ENCODE measurements at regions not wholly inside any gene's neighbourhood (a gene's known extent, or its start where the extent isn't known, plus 50 kb on each side); places are given as distances from the start of the nearest gene placed in this dataset.

DNA sequence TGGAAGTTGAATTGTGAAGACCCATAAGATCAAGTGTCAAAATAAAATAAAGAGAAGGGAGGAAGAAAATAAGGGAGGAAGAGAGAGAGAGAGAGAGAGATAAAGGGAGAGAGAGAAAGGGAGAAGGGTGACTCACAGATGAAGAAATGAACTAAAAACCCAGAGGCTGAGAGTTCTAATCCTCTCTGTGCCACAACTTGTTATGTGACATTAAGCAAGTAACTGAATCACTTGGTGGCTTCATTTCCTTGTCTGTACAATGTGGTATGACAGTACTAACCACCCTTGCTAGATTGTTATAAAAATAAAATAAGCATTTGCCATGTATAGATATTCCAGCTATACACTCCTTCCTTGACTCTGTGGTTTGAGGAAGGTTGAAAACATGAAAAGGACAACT is 189.0 kb upstream of the FRMD6 start:
- H3K27ac ChIP-seq (ENCODE audit: low read depth), result no peak overlapping the region
- no peak overlapping the region for H3K4me2 ChIP-seq
- no peak overlapping the region for H3K4me3 ChIP-seq
- no peaks in the 10 kb centered on the region for H3K36me3 ChIP-seq (ENCODE audit: insufficient read depth)
- ATAC-seq (no peak), DNase-seq (ENCODE audit: low spot score) (no peak)
- peaks cover 4% of the 10 kb centered on the region; the same call in 2 of the 3 replicates for H3K36me3 Mint-ChIP-seq (ENCODE audit: low read depth)
- H3F3A ChIP-seq (replicated peaks; ENCODE audit: low read depth), result no peaks in the 10 kb centered on the region
- no peak overlapping the region for H3K27ac Mint-ChIP-seq
- peaks cover 7% of the 10 kb centered on the region for H3K9me3 Mint-ChIP-seq
- no peak overlapping the region for H3K4me3 Mint-ChIP-seq
- H3K9me2 ChIP-seq (ENCODE audit: insufficient read depth), result no peaks in the 10 kb centered on the region
- no peaks in the 10 kb centered on the region for H3K4me1 ChIP-seq (ENCODE audit: insufficient read depth)
- H3K27me3 ChIP-seq (ENCODE audit: insufficient read depth), result no peaks in the 10 kb centered on the region
- H3K79me2 ChIP-seq (replicated peaks; ENCODE audit: insufficient read depth), result no peaks in the 10 kb centered on the region
- no peaks in the 10 kb centered on the region for H3K4me1 Mint-ChIP-seq
- H2AFZ ChIP-seq, result no peak overlapping the region
- H3K27me3 Mint-ChIP-seq (ENCODE audit: insufficient read depth, low read depth, poor library complexity), result peaks cover 2% of the 10 kb centered on the region
- no peaks in the 10 kb centered on the region for H4K20me1 ChIP-seq (replicated peaks; ENCODE audit: insufficient read depth)
- no peak for TF ChIP-seq CREB1 (CRISPR knock-in tag; IDR thresholded peaks at IDR 0.05; ENCODE audit: low read depth)

- Histone ChIP-seq H3K27ac (ENCODE audit: low read depth) (no peak overlapping the region), H3K4me2 (no peak overlapping the region), H3K4me3 (no peak overlapping the region), H3K9me2 (ENCODE audit: insufficient read depth) (no peaks in the 10 kb centered on the region), H4K20me1 (replicated peaks; ENCODE audit: insufficient read depth) (no peaks in the 10 kb centered on the region), H3K4me1 (ENCODE audit: insufficient read depth) (no peaks in the 10 kb centered on the region), H3F3A (replicated peaks; ENCODE audit: low read depth) (no peaks in the 10 kb centered on the region), H3K27me3 (ENCODE audit: insufficient read depth) (no peaks in the 10 kb centered on the region), H3K36me3 (ENCODE audit: insufficient read depth) (0 out of 2 replicates have a peak, but pooled peaks cover 1% of the 10 kb centered on the region), H3K79me2 (replicated peaks; ENCODE audit: insufficient read depth) (no peaks in the 10 kb centered on the region), H2AFZ (no peak overlapping the region)
- DNase-seq (ENCODE audit: low spot score), result no peak
- no peaks in the 10 kb centered on the region for H3K4me1 Mint-ChIP-seq
- H3K27ac Mint-ChIP-seq, result no peak overlapping the region
- peaks cover 4% of the 10 kb centered on the region for H3K36me3 Mint-ChIP-seq (ENCODE audit: low read depth)
- peaks cover 12% of the 10 kb centered on the region for H3K9me3 Mint-ChIP-seq
- H3K4me3 Mint-ChIP-seq, result no peak overlapping the region
- peaks cover 4% of the 10 kb centered on the region for H3K27me3 Mint-ChIP-seq (ENCODE audit: insufficient read depth, low read depth, poor library complexity)
- TF ChIP-seq ZNF331 (CRISPR knock-in tag; IDR thresholded peaks at IDR 0.05; ENCODE audit: low read depth) (no peak), JUNB (IDR thresholded peaks at IDR 0.05; ENCODE audit: unreplicated experiment) (no peak), POLR2AphosphoS5 (IDR thresholded peaks at IDR 0.05; ENCODE audit: low read depth) (no peak), NANOG (IDR thresholded peaks at IDR 0.05; ENCODE audit: borderline replicate concordance) (no peak), ETS1 (IDR thresholded peaks at IDR 0.05) (no peak), STAT1 (IDR thresholded peaks at IDR 0.05; ENCODE audit: unreplicated experiment) (no peak), CTCF (conservative IDR thresholded peaks at IDR 0.05; ENCODE audit: low read depth in 2 of 2) (no peak)
- ATAC-seq, result no peak
These were observed 188.2 kb upstream of the FRMD6 start for GRCh38 chr14:51463461-51463860.

DNA sequence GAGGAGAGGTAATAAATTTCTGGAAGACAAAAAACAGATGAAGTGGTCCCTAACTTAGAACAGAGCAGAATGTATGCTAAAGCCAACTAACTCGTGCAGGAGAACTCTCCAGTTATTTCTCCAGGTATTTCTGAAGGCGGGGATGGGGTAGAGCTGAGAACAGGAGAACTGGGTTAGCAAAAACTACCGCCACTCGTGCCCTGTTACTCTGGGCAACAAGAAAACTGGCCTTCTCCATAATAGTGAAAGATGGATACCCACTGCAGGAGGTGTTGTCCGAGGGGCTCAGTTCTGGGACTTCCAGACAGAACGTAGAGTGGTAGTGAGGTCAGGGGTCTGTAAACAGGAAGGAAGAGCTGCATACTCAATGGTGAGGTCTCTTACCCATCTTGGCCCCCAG is 187.3 kb upstream of the FRMD6 start:
- Histone ChIP-seq H3K27me3 (ENCODE audit: insufficient read depth) (no peaks in the 10 kb centered on the region), H3F3A (replicated peaks; ENCODE audit: low read depth) (no peaks in the 10 kb centered on the region), H3K4me1 (ENCODE audit: insufficient read depth) (no peaks in the 10 kb centered on the region), H3K4me3 (no peak overlapping the region), H3K4me2 (no peak overlapping the region), H3K36me3 (ENCODE audit: insufficient read depth) (0 out of 2 replicates have a peak, but pooled peaks cover 4% of the 10 kb centered on the region), H3K27ac (ENCODE audit: low read depth) (no peak overlapping the region), H3K9me2 (ENCODE audit: insufficient read depth) (no peaks in the 10 kb centered on the region), H3K79me2 (replicated peaks; ENCODE audit: insufficient read depth) (no peaks in the 10 kb centered on the region), H4K20me1 (replicated peaks; ENCODE audit: insufficient read depth) (no peaks in the 10 kb centered on the region), H2AFZ (no peak overlapping the region)
- no peak for ATAC-seq
- no peak for DNase-seq (ENCODE audit: low spot score)
- peaks cover 4% of the 10 kb centered on the region for H3K27me3 Mint-ChIP-seq (ENCODE audit: insufficient read depth, low read depth, poor library complexity)
- H3K9me3 Mint-ChIP-seq, result peaks cover 16% of the 10 kb centered on the region
- no peak overlapping the region for H3K27ac Mint-ChIP-seq
- H3K4me1 Mint-ChIP-seq, result no peaks in the 10 kb centered on the region
- H3K36me3 Mint-ChIP-seq (ENCODE audit: low read depth), result peaks cover 7% of the 10 kb centered on the region
- no peak overlapping the region for H3K4me3 Mint-ChIP-seq
- TF ChIP-seq CREB1 (CRISPR knock-in tag; IDR thresholded peaks at IDR 0.05; ENCODE audit: low read depth) (no peak), JUNB (IDR thresholded peaks at IDR 0.05; ENCODE audit: unreplicated experiment) (no peak), REST (IDR thresholded peaks at IDR 0.05; ENCODE audit: unreplicated experiment) (no peak), ETS1 (IDR thresholded peaks at IDR 0.05) (no peak), STAT1 (IDR thresholded peaks at IDR 0.05; ENCODE audit: unreplicated experiment) (no peak), NANOG (IDR thresholded peaks at IDR 0.05; ENCODE audit: borderline replicate concordance) (no peak), POLR2AphosphoS5 (IDR thresholded peaks at IDR 0.05; ENCODE audit: low read depth) (no peak)
